Aorta (tissue), 5 donors: ENCODE measurements at regions not wholly inside any gene's neighbourhood (a gene's known extent, or its start where the extent isn't known, plus 50 kb on each side); places are given as distances from the start of the nearest gene placed in this dataset.

ENCODE experiments used
- ATAC-seq: fragments of 200-7000 bp; cut with Tn5 transposase; one replicate; pipeline ENCODE4 v1.9.1; 2022; ENCODE audit warnings: moderate library complexity; ENCODE audit not compliant: low FRiP score
- DNase-seq, 2 donors: peaks; one replicate each; pipeline ENCODE4 v3.0.0-alpha.2; 2020
- H3K27ac ChIP-seq, 2 donors: one replicate each; pipeline ENCODE4 v1.5.1; 2013; ENCODE audit warnings: low read length in 2 of 2, mild to moderate bottlenecking in 2 of 2, moderate library complexity in 2 of 2, control low read depth in 1 of 2, inconsistent platforms in 1 of 2, low read depth in 1 of 2
- H3K27me3 ChIP-seq, 2 donors: one replicate each; pipeline ENCODE4 v1.6.1; 2013; ENCODE audit warnings: control low read depth in 1 of 2, low read length in 1 of 2, mild to moderate bottlenecking in 1 of 2, moderate library complexity in 1 of 2; ENCODE audit not compliant: insufficient read depth in 2 of 2, control insufficient read depth in 1 of 2
- H3K36me3 ChIP-seq, 2 donors: one replicate each; pipeline ENCODE4 v1.6.1; 2013; ENCODE audit warnings: control low read depth in 1 of 2, low read length in 1 of 2, mild to moderate bottlenecking in 1 of 2; ENCODE audit not compliant: insufficient read depth in 2 of 2, control insufficient read depth in 1 of 2
- H3K4me1 ChIP-seq, 2 donors: one replicate each; pipeline ENCODE4 v1.6.1; 2013; ENCODE audit warnings: low read length in 2 of 2, control low read depth in 1 of 2, mild to moderate bottlenecking in 1 of 2, moderate library complexity in 1 of 2; ENCODE audit not compliant: insufficient read depth in 2 of 2, control insufficient read depth in 1 of 2
- H3K4me3 ChIP-seq, 2 donors: one replicate each; pipeline ENCODE4 v1.5.1; 2013; ENCODE audit warnings: low read length in 2 of 2, control low read depth in 1 of 2, mild to moderate bottlenecking in 1 of 2
- H3K9me3 ChIP-seq: one replicate; pipeline ENCODE4 v1.6.1; 2013; ENCODE audit warnings: mild to moderate bottlenecking, low read length; ENCODE audit not compliant: control insufficient read depth
- WGBS, 2 donors: extraction: QIAGEN DNeasy Blood & Tissue Kit; methylation state at CpG; one replicate each; pipeline ENCODE4 v1.1.7; 2013; 5-methylcytosine and 5-hydroxymethylcytosine counted together
- intact Hi-C, 2 donors: fragments of 100-400 bp; cut with DNase I; formaldehyde crosslinking; loops; one replicate each; pipeline versions ENCODE4 v1.14.2 to v1.15.0; 2022
- donor health status: healthy with polysubstance abuse.
- donor health status: Bipolar disorder and iron deficiency.
- donor health status: DM: no; HTN: no; CAD: no.
- donor health status: DM: no; HTN: no; CAD: no.
- donor health status: DM: yes; HTN: yes; CAD: no.

- Histone ChIP-seq H3K4me1 (no peaks in the 10 kb centered on the region), H3K27ac (no peak overlapping the region), H3K36me3 (no peaks in the 10 kb centered on the region), H3K9me3 (no peaks in the 10 kb centered on the region), H3K27me3 (no peaks in the 10 kb centered on the region), H3K4me3 (no peak overlapping the region)
- DNase-seq (peak in 1 of 2 donors; percentile 73), ATAC-seq (no peak)
- intact Hi-C loops = no loop called here
- WGBS, 2 donors = 74 to 75% methylated on average over 9 of the region's 9 CpGs
Observed at GRCh38 chr3:107992976-107993684, 97.7 kb downstream of the CD47 start.

GRCh38 chr3:107990926-107991325 lies 99.9 kb downstream of the CD47 start:
- intact Hi-C loops = no loop called here
- DNase-seq (no peak), ATAC-seq (no peak)
- 95 to 96% methylated on average over 5 of the region's 5 CpGs for WGBS, 2 donors
- Histone ChIP-seq H3K27ac (no peak overlapping the region), H3K27me3 (no peaks in the 10 kb centered on the region), H3K36me3 (no peaks in the 10 kb centered on the region), H3K9me3 (no peaks in the 10 kb centered on the region), H3K4me1 (peaks cover 2 to 4% of the 10 kb centered on the region in 2 donors), H3K4me3 (no peak overlapping the region)

- Histone ChIP-seq H3K4me3 (no peak overlapping the region), H3K4me1 (peaks cover 2 to 4% of the 10 kb centered on the region in 2 donors), H3K36me3 (no peaks in the 10 kb centered on the region), H3K27ac (no peak overlapping the region), H3K9me3 (no peaks in the 10 kb centered on the region), H3K27me3 (no peaks in the 10 kb centered on the region)
- WGBS, 2 donors = 98 to 99% methylated on average over 6 of the region's 6 CpGs
- intact Hi-C loops = no loop called here
- no peak for DNase-seq
- ATAC-seq = no peak
Observed at GRCh38 chr3:107990433-107990832, 100.4 kb downstream of the CD47 start.

- no peak overlapping the region for H3K27ac ChIP-seq
- DNase-seq (no peak), ATAC-seq (no peak)
- intact Hi-C loops = no loop called here
- 53 to 66% methylated on average over 4 of the region's 4 CpGs for WGBS, 2 donors
- H3K4me3 ChIP-seq = no peak overlapping the region
- peaks cover 2 to 4% of the 10 kb centered on the region in 2 donors for H3K4me1 ChIP-seq
- H3K9me3 ChIP-seq = no peaks in the 10 kb centered on the region
- no peaks in the 10 kb centered on the region for H3K36me3 ChIP-seq
- no peaks in the 10 kb centered on the region for H3K27me3 ChIP-seq
Observed at GRCh38 chr3:107989661-107990060, 101.2 kb downstream of the CD47 start.

- DNase-seq (peak; percentile 79 to 80), ATAC-seq (peak; percentile 65)
- Histone ChIP-seq H3K4me1 (peaks cover 2 to 4% of the 10 kb centered on the region in 2 donors), H3K4me3 (no peak overlapping the region), H3K36me3 (no peaks in the 10 kb centered on the region), H3K27ac (no peak overlapping the region), H3K9me3 (no peaks in the 10 kb centered on the region), H3K27me3 (no peaks in the 10 kb centered on the region)
- intact Hi-C loops = no loop called here
- 45 to 67% methylated on average over 6 of the region's 6 CpGs for WGBS, 2 donors
Observed at GRCh38 chr3:107988460-107989175, 102.2 kb downstream of the CD47 start.

- peak; percentile 86 for ATAC-seq
- Histone ChIP-seq H3K9me3 (no peaks in the 10 kb centered on the region), H3K36me3 (no peaks in the 10 kb centered on the region), H3K4me3 (no peak overlapping the region), H3K27ac (peak overlapping the region in 1 of 2 donors; percentile 28), H3K4me1 (peaks cover 2 to 4% of the 10 kb centered on the region in 2 donors), H3K27me3 (no peaks in the 10 kb centered on the region)
- WGBS, 2 donors = 3% methylated on average over 8 of the region's 8 CpGs
- DNase-seq = peak; percentile 88
- intact Hi-C loops = loop anchor here in 1 of 2 donors (2.0 kb wide), 1 partner anchor 16 kb away; no protein-coding TSS in a partner anchor
Observed at GRCh38 chr3:107987036-107987939, 103.5 kb downstream of the CD47 start.

- no peaks in the 10 kb centered on the region for H3K27me3 ChIP-seq
- H3K9me3 ChIP-seq = no peaks in the 10 kb centered on the region
- WGBS, 2 donors = 77 to 81% methylated on average over 4 of the region's 4 CpGs
- H3K27ac ChIP-seq = no peak overlapping the region
- H3K4me3 ChIP-seq = no peak overlapping the region
- intact Hi-C loops = loop anchor here in 1 of 2 donors (2.0 kb wide), 1 partner anchor 16 kb away; no protein-coding TSS in a partner anchor
- no peak for DNase-seq
- H3K4me1 ChIP-seq = peaks cover 2 to 4% of the 10 kb centered on the region in 2 donors
- ATAC-seq = no peak
- H3K36me3 ChIP-seq = no peaks in the 10 kb centered on the region
Observed at GRCh38 chr3:107986505-107986904, 104.3 kb downstream of the CD47 start.

GRCh38 chr3:107985496-107985895 lies 105.3 kb downstream of the CD47 start:
- Histone ChIP-seq H3K4me1 (peaks cover 2 to 4% of the 10 kb centered on the region in 2 donors), H3K9me3 (no peaks in the 10 kb centered on the region), H3K27ac (no peak overlapping the region), H3K27me3 (no peaks in the 10 kb centered on the region), H3K4me3 (no peak overlapping the region), H3K36me3 (no peaks in the 10 kb centered on the region)
- peak in 1 of 2 donors; percentile 53 for DNase-seq
- intact Hi-C loops = no loop called here
- no peak for ATAC-seq
- WGBS, 2 donors = 69 to 72% methylated on average over 4 of the region's 4 CpGs
